HG03558 (cell line): ENCODE measurements at regions not wholly inside any gene's neighbourhood (a gene's known extent, or its start where the extent isn't known, plus 50 kb on each side); places are given as distances from the start of the nearest gene placed in this dataset.
"Not testable (repeated sequence)": the region's sequence is repeated elsewhere in the genome, so short reads cannot be mapped to it uniquely, and the experiment has no call there.

Experiments
- ATAC-seq: cut with Tn5 transposase; IDR thresholded peaks from one replicate; pipeline ENCODE4 v1.9.1; 2021; ENCODE audit warnings: moderate number of reproducible peaks; ENCODE audit not compliant: unreplicated experiment; ENCODE audit errors: extremely low read depth

GRCh38 chr21:35488946-35489345 is 439.8 kb upstream of the RUNX1 start:
- no peak for ATAC-seq

GRCh38 chr21:35485364-35485763 is 436.3 kb upstream of the RUNX1 start:
- no peak for ATAC-seq

- no peak for ATAC-seq
Measured at GRCh38 chr21:35484851-35485250, 435.7 kb upstream of the RUNX1 start.

- no peak for ATAC-seq
Measured at GRCh38 chr21:35484032-35484431, 434.9 kb upstream of the RUNX1 start.

GRCh38 chr21:35482933-35483662 is 434.0 kb upstream of the RUNX1 start:
- no peak for ATAC-seq

- ATAC-seq, result no peak
Measured at GRCh38 chr21:35482096-35482495, 433.0 kb upstream of the RUNX1 start.

- ATAC-seq, result no peak
Measured at GRCh38 chr21:35481005-35481404, 431.9 kb upstream of the RUNX1 start.

- no peak for ATAC-seq
Measured at GRCh38 chr21:35479529-35479928, 430.4 kb upstream of the RUNX1 start.

- no peak for ATAC-seq
Measured at GRCh38 chr21:35479065-35479448, 430.0 kb upstream of the RUNX1 start.

- no peak for ATAC-seq
Measured at GRCh38 chr21:35478161-35479064, 429.3 kb upstream of the RUNX1 start.

GRCh38 chr21:35477622-35478021 is 428.5 kb upstream of the RUNX1 start:
- no peak for ATAC-seq

GRCh38 chr21:35476621-35477395 is 427.7 kb upstream of the RUNX1 start:
- ATAC-seq, result no peak

- ATAC-seq, result no peak
Measured at GRCh38 chr21:35475762-35476161, 426.7 kb upstream of the RUNX1 start.

- ATAC-seq, result no peak
Measured at GRCh38 chr21:35475009-35475408, 425.9 kb upstream of the RUNX1 start.

- no peak for ATAC-seq
Measured at GRCh38 chr21:35473496-35473895, 424.4 kb upstream of the RUNX1 start.

GRCh38 chr21:35470522-35470921 is 421.4 kb upstream of the RUNX1 start:
- ATAC-seq, result no peak

- no peak for ATAC-seq
Measured at GRCh38 chr21:35469498-35469897, 420.4 kb upstream of the RUNX1 start.

- ATAC-seq, result no peak
Measured at GRCh38 chr21:35468991-35469390, 419.9 kb upstream of the RUNX1 start.

- no peak for ATAC-seq
Measured at GRCh38 chr21:35467566-35467965, 418.5 kb upstream of the RUNX1 start.

- ATAC-seq, result not testable (repeated sequence)
Measured at GRCh38 chr21:35466681-35467080, 417.6 kb upstream of the RUNX1 start.

GRCh38 chr21:35465741-35466140 is 416.6 kb upstream of the RUNX1 start:
- ATAC-seq, result no peak
